Dendritic cell treated with granulocyte-macrophage colony-stimulating factor and Interleukin-4, amounts not matched to agents 40 ng/mL and 50 ng/mL, for 4 days (primary cell): ENCODE measurements at regions not wholly inside any gene's neighbourhood (a gene's known extent, or its start where the extent isn't known, plus 50 kb on each side); places are given as distances from the start of the nearest gene placed in this dataset.

Source experiments
- H3K27ac Mint-ChIP-seq: one replicate; pipeline ENCODE4 v1.8.0; 2022; ENCODE audit warnings: mild to moderate bottlenecking, mixed read lengths
- H3K27me3 Mint-ChIP-seq: one replicate; pipeline ENCODE4 v1.8.0; 2022; ENCODE audit warnings: mild to moderate bottlenecking, mixed read lengths
- H3K36me3 Mint-ChIP-seq: one replicate; pipeline ENCODE4 v1.8.0; 2022; ENCODE audit warnings: low read depth, mixed read lengths
- H3K4me1 Mint-ChIP-seq: one replicate; pipeline ENCODE4 v1.8.0; 2022; ENCODE audit warnings: low read depth, mixed read lengths
- H3K4me3 Mint-ChIP-seq: one replicate; pipeline ENCODE4 v1.8.0; 2022; ENCODE audit warnings: mild to moderate bottlenecking, moderate library complexity, mixed read lengths
- H3K9me3 Mint-ChIP-seq: one replicate; pipeline ENCODE4 v1.8.0; 2022; ENCODE audit warnings: mixed read lengths
- intact Hi-C: fragments of 100-400 bp; cut with micrococcal nuclease; formaldehyde crosslinking; loops from one replicate; pipeline ENCODE4 v1.15.0; 2022

DNA sequence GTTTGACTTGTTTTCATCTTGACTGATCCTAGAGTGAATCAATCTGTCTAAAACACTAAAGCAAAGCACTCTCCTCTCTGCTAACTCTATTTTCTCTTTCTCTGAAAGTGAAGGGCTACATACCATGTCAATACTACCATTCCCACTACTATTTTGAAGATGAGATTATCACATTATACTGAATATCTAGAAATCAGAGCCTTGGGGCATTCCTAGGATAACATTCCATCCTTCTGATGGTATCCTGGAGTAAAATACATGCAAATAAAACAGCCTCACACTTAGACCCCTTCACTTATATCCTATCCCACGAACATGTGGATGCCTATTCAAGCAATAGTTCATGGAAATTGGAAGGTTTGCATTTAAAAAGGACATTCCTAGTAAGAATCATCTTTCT is 309.3 kb upstream of the ACTBL2 start:
- no peak overlapping the region for H3K27ac Mint-ChIP-seq
- H3K27me3 Mint-ChIP-seq = no peaks in the 10 kb centered on the region
- intact Hi-C loops = no loop called here
- no peaks in the 10 kb centered on the region for H3K4me1 Mint-ChIP-seq
- no peaks in the 10 kb centered on the region for H3K9me3 Mint-ChIP-seq
- H3K4me3 Mint-ChIP-seq = no peak overlapping the region
- no peaks in the 10 kb centered on the region for H3K36me3 Mint-ChIP-seq

DNA sequence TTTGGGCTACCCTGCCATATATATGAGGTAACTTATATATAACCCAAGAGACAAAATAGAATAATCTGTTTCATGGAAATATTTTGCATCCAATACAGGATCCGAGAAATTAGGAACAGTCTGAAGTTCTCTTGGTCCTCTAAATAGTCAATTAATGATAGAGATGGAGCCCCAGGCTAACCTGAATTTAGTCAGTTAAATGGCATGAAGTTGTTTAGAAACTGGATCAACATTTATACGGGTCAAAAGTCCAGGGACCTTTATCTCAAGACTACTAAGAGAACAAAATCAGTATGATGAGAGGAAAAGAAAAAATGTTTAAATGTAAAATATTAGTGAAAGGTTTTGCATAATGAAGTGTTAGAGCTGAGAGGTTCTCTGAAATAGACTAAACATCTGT is 303.3 kb upstream of the ACTBL2 start:
- no peak overlapping the region for H3K27ac Mint-ChIP-seq
- intact Hi-C loops = no loop called here
- H3K4me3 Mint-ChIP-seq = no peak overlapping the region
- H3K36me3 Mint-ChIP-seq = no peaks in the 10 kb centered on the region
- no peaks in the 10 kb centered on the region for H3K9me3 Mint-ChIP-seq
- no peaks in the 10 kb centered on the region for H3K27me3 Mint-ChIP-seq
- H3K4me1 Mint-ChIP-seq = no peaks in the 10 kb centered on the region

GRCh38 chr5:57784121-57784520 is 301.5 kb upstream of the ACTBL2 start:
- H3K9me3 Mint-ChIP-seq = no peaks in the 10 kb centered on the region
- H3K4me3 Mint-ChIP-seq = no peak overlapping the region
- no peaks in the 10 kb centered on the region for H3K36me3 Mint-ChIP-seq
- H3K27ac Mint-ChIP-seq = no peak overlapping the region
- no peaks in the 10 kb centered on the region for H3K27me3 Mint-ChIP-seq
- intact Hi-C loops = loop anchor here (5.0 kb wide), 1 partner anchor 487 kb away; no protein-coding TSS in a partner anchor
- H3K4me1 Mint-ChIP-seq = no peaks in the 10 kb centered on the region

DNA sequence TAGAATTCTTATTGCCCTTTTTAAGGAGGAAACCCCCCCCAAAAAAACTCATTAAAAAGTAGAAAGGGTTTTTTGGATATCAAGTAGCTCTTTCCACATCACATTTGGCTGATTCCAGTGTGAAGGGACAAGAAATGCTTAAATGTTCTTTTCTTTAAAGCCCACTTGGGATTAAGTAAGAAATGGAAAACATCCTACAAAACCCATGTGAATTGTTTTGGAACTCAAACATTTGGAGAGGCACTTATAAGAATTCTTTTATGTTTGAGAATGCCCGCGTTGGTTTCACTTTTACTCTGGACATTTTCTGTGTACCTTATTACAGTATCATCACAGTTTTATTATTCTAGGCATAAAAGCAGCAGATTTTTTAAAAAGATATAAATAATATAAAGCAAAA is 301.1 kb upstream of the ACTBL2 start:
- intact Hi-C loops = loop anchor here (5.0 kb wide), 1 partner anchor 486 kb away; no protein-coding TSS in a partner anchor
- no peaks in the 10 kb centered on the region for H3K4me1 Mint-ChIP-seq

DNA sequence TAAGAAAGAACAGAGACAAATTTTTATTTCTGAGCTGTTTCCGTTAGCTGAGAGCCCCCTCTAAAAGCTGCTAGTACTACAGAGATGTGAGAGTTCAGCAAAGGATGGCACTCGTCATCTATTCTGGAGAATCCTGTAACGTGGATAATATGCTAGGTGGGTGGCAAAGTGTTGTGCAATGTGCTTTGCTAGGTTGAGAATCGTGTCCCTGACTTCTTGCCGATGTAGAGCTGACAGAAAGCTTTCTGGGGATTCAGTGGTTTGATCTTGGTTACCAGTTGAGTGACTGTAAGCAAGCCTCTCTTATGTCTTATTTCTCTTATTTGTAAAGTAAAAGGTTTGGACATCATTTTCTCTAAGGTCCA is 298.3 kb upstream of the ACTBL2 start:
- Mint-ChIP-seq H3K27me3 (no peaks in the 10 kb centered on the region), H3K36me3 (no peaks in the 10 kb centered on the region), H3K9me3 (no peaks in the 10 kb centered on the region), H3K4me1 (no peaks in the 10 kb centered on the region), H3K4me3 (no peak overlapping the region), H3K27ac (no peak overlapping the region)
- intact Hi-C loops = loop anchor here (5.0 kb wide), 1 partner anchor 484 kb away; no protein-coding TSS in a partner anchor

More for the DNA sequence above, 301.1 kb upstream of the ACTBL2 start:
- H3K27ac Mint-ChIP-seq = no peak overlapping the region
- no peaks in the 10 kb centered on the region for H3K36me3 Mint-ChIP-seq
- no peaks in the 10 kb centered on the region for H3K9me3 Mint-ChIP-seq
- no peak overlapping the region for H3K4me3 Mint-ChIP-seq
- H3K27me3 Mint-ChIP-seq = no peaks in the 10 kb centered on the region

DNA sequence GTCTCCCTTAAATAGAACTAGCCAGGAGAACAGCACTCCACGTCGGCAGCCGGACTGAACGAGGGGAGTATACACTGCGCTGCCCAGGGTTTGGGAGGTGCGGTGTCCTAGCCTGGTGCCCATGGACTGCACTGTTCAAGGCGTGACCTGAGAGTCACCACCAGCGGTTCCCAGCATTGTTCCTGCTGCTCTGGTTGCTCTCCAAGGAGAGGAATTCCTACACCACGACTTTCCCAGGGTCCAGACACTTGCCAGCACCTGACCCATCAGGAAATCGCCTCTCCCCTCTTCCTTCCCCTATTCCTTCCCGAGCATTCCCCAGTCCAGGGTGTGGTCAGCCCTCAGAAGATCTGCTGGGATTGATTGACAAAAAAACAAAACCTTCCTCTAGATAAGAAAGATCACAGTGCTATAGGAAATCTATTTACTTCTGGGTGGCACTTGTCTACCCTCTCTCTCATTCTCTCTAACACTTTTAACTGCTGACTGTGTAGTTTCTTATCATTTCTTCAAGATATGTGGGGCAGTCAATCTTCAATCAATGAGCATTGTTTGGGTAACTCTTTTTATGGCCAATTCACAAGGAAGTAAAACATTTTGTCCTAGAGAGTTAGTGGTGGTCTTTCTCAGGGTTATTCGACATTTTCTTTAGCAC is 297.8 kb upstream of the ACTBL2 start:
- Mint-ChIP-seq H3K36me3 (no peaks in the 10 kb centered on the region), H3K4me3 (no peak overlapping the region), H3K9me3 (no peaks in the 10 kb centered on the region), H3K4me1 (no peaks in the 10 kb centered on the region), H3K27ac (no peak overlapping the region), H3K27me3 (no peaks in the 10 kb centered on the region)
- intact Hi-C loops = loop anchor here (5.0 kb wide), 1 partner anchor 483 kb away; no protein-coding TSS in a partner anchor

- Mint-ChIP-seq H3K27ac (no peak overlapping the region), H3K36me3 (no peaks in the 10 kb centered on the region), H3K9me3 (no peaks in the 10 kb centered on the region), H3K27me3 (no peaks in the 10 kb centered on the region), H3K4me3 (no peak overlapping the region), H3K4me1 (no peaks in the 10 kb centered on the region)
- intact Hi-C loops = loop anchor here (1.0 to 10.0 kb wide), 3 partner anchors 482 to 1075 kb away; partner anchors contain the start of gene PLK2
These were observed 297.0 kb upstream of the ACTBL2 start for GRCh38 chr5:57779383-57780223.

DNA sequence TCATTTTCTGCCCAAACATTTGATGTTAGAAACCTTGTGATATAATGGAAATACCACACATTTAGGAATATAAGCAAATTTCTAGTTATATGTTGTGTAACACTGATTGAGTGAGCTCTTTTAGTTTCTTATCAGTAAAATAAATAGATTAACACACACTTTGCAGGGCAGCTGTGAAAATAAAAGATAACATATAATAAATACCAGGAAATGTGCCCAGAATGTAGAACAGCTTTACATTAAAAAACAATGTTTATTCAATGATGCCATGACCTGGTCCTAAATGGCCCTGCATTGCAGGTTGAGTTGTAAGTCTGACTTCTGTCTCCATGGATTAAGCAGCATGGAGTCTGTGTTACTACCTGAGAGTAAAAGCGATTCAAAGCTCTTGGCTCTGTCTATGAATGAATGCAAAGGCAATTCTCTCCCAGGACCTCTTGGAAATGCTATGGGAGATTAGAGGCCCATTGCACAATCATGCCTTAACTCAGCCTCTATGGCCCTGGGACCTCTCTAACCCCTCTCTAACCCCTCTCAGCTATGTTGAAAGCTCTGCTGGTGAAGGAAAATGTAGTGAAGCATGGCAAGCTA is 296.0 kb upstream of the ACTBL2 start:
- no peaks in the 10 kb centered on the region for H3K4me1 Mint-ChIP-seq
- H3K4me3 Mint-ChIP-seq = no peak overlapping the region
- H3K27ac Mint-ChIP-seq = no peak overlapping the region
- H3K27me3 Mint-ChIP-seq = no peaks in the 10 kb centered on the region
- intact Hi-C loops = loop anchor here (1.0 to 10.0 kb wide), 2 partner anchors 682 to 1076 kb away; partner anchors contain the start of gene PLK2
- no peaks in the 10 kb centered on the region for H3K9me3 Mint-ChIP-seq
- no peaks in the 10 kb centered on the region for H3K36me3 Mint-ChIP-seq

DNA sequence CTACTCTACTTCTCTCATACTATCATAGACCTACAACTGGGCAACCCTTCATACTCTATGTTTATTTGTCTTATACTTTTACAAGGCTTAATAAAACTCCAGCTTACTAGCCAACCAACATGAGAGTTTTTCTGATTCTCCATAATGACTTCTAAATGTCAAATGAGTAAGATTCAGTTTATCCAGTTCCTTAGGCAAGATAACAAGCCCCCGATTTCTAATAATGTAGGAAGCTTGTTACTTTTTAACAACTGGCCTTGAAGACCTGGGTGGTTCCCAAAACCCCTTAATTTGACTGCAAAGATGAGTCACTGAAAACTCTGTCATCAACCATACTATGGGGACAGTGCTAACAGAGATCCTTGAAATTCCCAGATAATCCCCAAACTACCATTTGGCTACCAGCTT is 294.6 kb upstream of the ACTBL2 start:
- H3K9me3 Mint-ChIP-seq = no peaks in the 10 kb centered on the region
- intact Hi-C loops = loop anchor here (10.0 kb wide), 1 partner anchor 1078 kb away; no protein-coding TSS in a partner anchor
- H3K27me3 Mint-ChIP-seq = no peaks in the 10 kb centered on the region
- H3K4me1 Mint-ChIP-seq = no peaks in the 10 kb centered on the region
- no peak overlapping the region for H3K27ac Mint-ChIP-seq
- H3K36me3 Mint-ChIP-seq = no peaks in the 10 kb centered on the region
- H3K4me3 Mint-ChIP-seq = no peak overlapping the region

DNA sequence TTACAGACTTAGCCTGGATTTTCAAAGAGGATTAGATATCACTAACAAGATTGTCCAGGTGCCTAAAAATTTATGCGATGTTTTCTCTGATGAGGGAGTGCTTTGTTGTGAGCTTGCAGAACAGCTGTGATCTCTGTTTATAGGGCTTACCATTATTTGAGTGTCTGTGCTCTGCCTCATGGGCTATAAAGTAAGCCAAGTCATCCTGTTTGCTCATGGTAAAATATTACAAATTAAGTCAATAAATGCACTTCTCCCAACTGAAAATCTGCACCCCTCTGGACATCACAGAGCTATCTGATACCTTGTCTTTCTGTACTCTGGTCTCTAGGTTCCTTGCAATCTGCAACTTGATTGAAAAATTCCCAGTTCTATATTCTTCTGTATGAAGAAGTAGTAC is 293.4 kb upstream of the ACTBL2 start:
- intact Hi-C loops = loop anchor here (10.0 kb wide), 1 partner anchor 1079 kb away; no protein-coding TSS in a partner anchor
- no peaks in the 10 kb centered on the region for H3K27me3 Mint-ChIP-seq
- H3K4me1 Mint-ChIP-seq = no peaks in the 10 kb centered on the region
- no peak overlapping the region for H3K4me3 Mint-ChIP-seq
- no peak overlapping the region for H3K27ac Mint-ChIP-seq
- no peaks in the 10 kb centered on the region for H3K9me3 Mint-ChIP-seq
- no peaks in the 10 kb centered on the region for H3K36me3 Mint-ChIP-seq

DNA sequence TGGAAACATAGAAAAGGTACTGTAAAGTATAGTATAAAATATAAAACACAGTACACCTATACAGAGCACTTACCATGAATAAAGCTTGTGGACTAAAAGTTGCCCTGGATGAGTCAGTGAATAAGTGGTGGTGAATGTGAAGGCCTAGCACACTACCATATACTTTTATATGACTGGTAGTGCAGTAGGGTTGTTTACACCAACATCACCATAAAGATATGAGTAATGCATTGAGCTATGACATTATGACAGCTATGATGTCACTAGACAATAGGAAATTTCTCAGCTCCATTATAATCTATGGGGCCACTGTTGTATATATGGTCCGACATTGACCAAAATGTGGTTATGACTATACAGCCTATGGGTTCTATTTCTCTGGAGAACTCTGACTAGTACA is 291.8 kb upstream of the ACTBL2 start:
- Mint-ChIP-seq H3K9me3 (no peaks in the 10 kb centered on the region), H3K36me3 (no peaks in the 10 kb centered on the region), H3K27me3 (no peaks in the 10 kb centered on the region), H3K4me3 (no peak overlapping the region), H3K27ac (no peak overlapping the region), H3K4me1 (no peaks in the 10 kb centered on the region)
- intact Hi-C loops = loop anchor here (10.0 kb wide), 1 partner anchor 1080 kb away; no protein-coding TSS in a partner anchor

DNA sequence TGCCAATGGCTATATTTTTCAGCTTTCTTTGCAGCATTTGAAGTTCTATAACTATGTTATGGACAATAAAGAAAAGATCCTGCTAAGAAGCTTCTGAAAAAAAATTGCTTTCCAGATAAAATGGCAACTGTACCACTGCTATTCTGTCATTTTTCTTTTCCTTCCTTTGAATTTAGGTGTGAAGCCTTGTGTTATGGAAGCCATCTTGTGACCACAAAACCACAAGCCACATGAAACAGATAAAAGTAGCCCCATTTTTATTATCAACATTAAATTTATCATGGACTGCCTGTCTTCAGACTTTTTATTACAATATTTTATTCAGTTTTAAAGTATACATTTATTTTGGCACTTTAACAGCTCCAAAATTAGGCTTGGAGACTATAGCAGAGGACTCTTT is 289.9 kb upstream of the ACTBL2 start:
- intact Hi-C loops = loop anchor here (10.0 kb wide), 1 partner anchor 1082 kb away; no protein-coding TSS in a partner anchor
- H3K36me3 Mint-ChIP-seq = no peaks in the 10 kb centered on the region
- no peak overlapping the region for H3K27ac Mint-ChIP-seq
- no peak overlapping the region for H3K4me3 Mint-ChIP-seq
- no peaks in the 10 kb centered on the region for H3K27me3 Mint-ChIP-seq
- H3K4me1 Mint-ChIP-seq = no peaks in the 10 kb centered on the region
- no peaks in the 10 kb centered on the region for H3K9me3 Mint-ChIP-seq

DNA sequence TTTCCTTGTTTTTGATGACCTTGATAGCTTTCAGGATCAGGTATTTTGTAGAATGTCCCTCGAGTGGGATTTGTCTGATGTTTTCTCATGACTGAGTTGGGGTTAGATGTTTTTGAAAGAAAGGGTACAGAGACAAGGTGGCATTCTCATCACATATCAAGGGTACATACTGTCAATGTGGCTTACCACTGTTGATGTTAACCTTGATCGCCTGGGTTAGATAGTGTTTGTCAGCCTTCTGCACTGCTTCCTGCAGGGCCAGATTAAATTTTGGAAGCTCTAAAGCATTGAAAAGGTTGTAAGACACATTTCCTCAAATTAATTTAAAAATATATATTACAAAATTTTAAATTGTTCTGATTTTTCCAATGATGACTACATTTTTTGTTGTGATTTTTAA is 287.4 kb upstream of the ACTBL2 start:
- no peaks in the 10 kb centered on the region for H3K9me3 Mint-ChIP-seq
- no peak overlapping the region for H3K27ac Mint-ChIP-seq
- H3K27me3 Mint-ChIP-seq = no peaks in the 10 kb centered on the region
- intact Hi-C loops = loop anchor here (10.0 kb wide), 1 partner anchor 1085 kb away; no protein-coding TSS in a partner anchor
- H3K4me3 Mint-ChIP-seq = no peak overlapping the region
- no peaks in the 10 kb centered on the region for H3K4me1 Mint-ChIP-seq
- H3K36me3 Mint-ChIP-seq = no peaks in the 10 kb centered on the region

DNA sequence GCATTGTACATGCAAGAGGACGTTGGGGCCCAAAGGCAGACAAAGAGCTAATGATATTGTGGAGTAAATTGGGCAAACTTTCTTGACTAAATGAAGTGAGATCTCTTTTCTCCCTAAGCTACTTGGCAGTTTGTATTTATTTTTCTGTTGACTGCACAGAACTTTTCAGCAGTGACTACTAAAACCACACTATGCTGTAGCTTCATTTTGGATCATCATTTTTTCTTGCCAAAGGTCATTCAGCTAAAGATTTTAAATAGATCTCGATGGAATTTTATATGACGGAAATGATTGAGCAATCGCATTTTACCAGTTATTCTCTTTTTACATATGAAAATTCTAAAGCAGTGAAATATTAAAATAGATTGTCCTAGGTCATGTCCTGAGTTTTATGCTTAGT is 286.1 kb upstream of the ACTBL2 start:
- no peaks in the 10 kb centered on the region for H3K36me3 Mint-ChIP-seq
- H3K9me3 Mint-ChIP-seq = no peaks in the 10 kb centered on the region
- no peak overlapping the region for H3K4me3 Mint-ChIP-seq
- no peaks in the 10 kb centered on the region for H3K4me1 Mint-ChIP-seq
- no peaks in the 10 kb centered on the region for H3K27me3 Mint-ChIP-seq
- intact Hi-C loops = no loop called here
- no peak overlapping the region for H3K27ac Mint-ChIP-seq
